Activated T-helper 2 cell treated with anti-CD3 and anti-CD28 coated beads, Interferon-gamma antibody, Interleukin-2, Interleukin-4, amounts not matched to agents 10 μg/mL and 5 μg/mL and 100 μg/mL, durations not matched to agents 14 hours and 24 hours and 36 hours (primary cell): ENCODE measurements at regions not wholly inside any gene's neighbourhood (a gene's known extent, or its start where the extent isn't known, plus 50 kb on each side); places are given as distances from the start of the nearest gene placed in this dataset.
"Not testable (repeated sequence)": the region's sequence is repeated elsewhere in the genome, so short reads cannot be mapped to it uniquely, and the experiment has no call there.

Source experiments
- DNase-seq: peaks from one replicate; pipeline ENCODE4 v3.0.0; 2021; ENCODE audit warnings: low spot score
- H3K27ac Mint-ChIP-seq: one replicate; pipeline ENCODE4 v1.8.0; 2021; ENCODE audit warnings: mixed read lengths
- H3K27me3 Mint-ChIP-seq: one replicate; pipeline ENCODE4 v1.8.0; 2021; ENCODE audit warnings: low read depth, mixed read lengths
- H3K36me3 Mint-ChIP-seq: one replicate; pipeline ENCODE4 v1.8.0; 2021; ENCODE audit warnings: low read depth, mixed read lengths
- H3K4me1 Mint-ChIP-seq: one replicate; pipeline ENCODE4 v1.8.0; 2021; ENCODE audit warnings: low read depth, mixed read lengths
- H3K4me3 Mint-ChIP-seq: one replicate; pipeline ENCODE4 v1.8.0; 2021; ENCODE audit warnings: low read depth, mild to moderate bottlenecking, moderate library complexity, mixed read lengths
- H3K9me3 Mint-ChIP-seq: one replicate; pipeline ENCODE4 v1.8.0; 2021; ENCODE audit warnings: mixed read lengths
- intact Hi-C: fragments of 100-400 bp; cut with micrococcal nuclease; formaldehyde crosslinking; loops from one replicate; pipeline ENCODE4 v1.15.1; 2023

- H3K36me3 Mint-ChIP-seq, result no peaks in the 10 kb centered on the region
- H3K4me3 Mint-ChIP-seq, result no peak overlapping the region
- intact Hi-C loops, result no loop called here
- no peaks in the 10 kb centered on the region for H3K4me1 Mint-ChIP-seq
- H3K9me3 Mint-ChIP-seq, result no peaks in the 10 kb centered on the region
- no peak for DNase-seq
- H3K27ac Mint-ChIP-seq, result no peak overlapping the region
- no peaks in the 10 kb centered on the region for H3K27me3 Mint-ChIP-seq
Measured at GRCh38 chr5:17077440-17078233, 139.8 kb upstream of the BASP1 start.

GRCh38 chr5:17079562-17079961, 137.9 kb upstream of the BASP1 start:
- intact Hi-C loops, result no loop called here
- no peak for DNase-seq

GRCh38 chr5:17080361-17080760, 137.1 kb upstream of the BASP1 start:
- Mint-ChIP-seq H3K9me3 (no peaks in the 10 kb centered on the region), H3K27ac (no peak overlapping the region), H3K4me1 (no peaks in the 10 kb centered on the region), H3K4me3 (no peak overlapping the region), H3K36me3 (no peaks in the 10 kb centered on the region), H3K27me3 (no peaks in the 10 kb centered on the region)
- DNase-seq, result no peak
- intact Hi-C loops, result no loop called here

More at GRCh38 chr5:17079562-17079961, 137.9 kb upstream of the BASP1 start:
- no peaks in the 10 kb centered on the region for H3K9me3 Mint-ChIP-seq
- no peaks in the 10 kb centered on the region for H3K36me3 Mint-ChIP-seq
- no peak overlapping the region for H3K27ac Mint-ChIP-seq
- H3K4me3 Mint-ChIP-seq, result no peak overlapping the region
- H3K27me3 Mint-ChIP-seq, result no peaks in the 10 kb centered on the region
- no peaks in the 10 kb centered on the region for H3K4me1 Mint-ChIP-seq

GRCh38 chr5:17081142-17081541, 136.3 kb upstream of the BASP1 start:
- Mint-ChIP-seq H3K27ac (no peak overlapping the region), H3K9me3 (no peaks in the 10 kb centered on the region), H3K4me3 (no peak overlapping the region), H3K27me3 (no peaks in the 10 kb centered on the region), H3K4me1 (no peaks in the 10 kb centered on the region), H3K36me3 (no peaks in the 10 kb centered on the region)
- no peak for DNase-seq
- intact Hi-C loops, result no loop called here

- H3K4me3 Mint-ChIP-seq, H3K36me3 Mint-ChIP-seq, H3K4me1 Mint-ChIP-seq, DNase-seq, H3K27me3 Mint-ChIP-seq, intact Hi-C loops, H3K27ac Mint-ChIP-seq, H3K9me3 Mint-ChIP-seq: not testable (repeated sequence)
Measured at GRCh38 chr5:17083276-17083675, 134.2 kb upstream of the BASP1 start.

- Mint-ChIP-seq H3K27me3 (no peaks in the 10 kb centered on the region), H3K4me1 (no peaks in the 10 kb centered on the region), H3K27ac (no peak overlapping the region), H3K9me3 (no peaks in the 10 kb centered on the region), H3K36me3 (no peaks in the 10 kb centered on the region), H3K4me3 (no peak overlapping the region)
- intact Hi-C loops, result no loop called here
- no peak for DNase-seq
Measured at GRCh38 chr5:17087035-17087434, 130.4 kb upstream of the BASP1 start.

- intact Hi-C loops, result no loop called here
- Mint-ChIP-seq H3K27ac (no peak overlapping the region), H3K4me1 (no peaks in the 10 kb centered on the region), H3K9me3 (no peaks in the 10 kb centered on the region), H3K36me3 (no peaks in the 10 kb centered on the region), H3K4me3 (no peak overlapping the region), H3K27me3 (no peaks in the 10 kb centered on the region)
- no peak for DNase-seq
Measured at GRCh38 chr5:17088051-17088450, 129.4 kb upstream of the BASP1 start.

- DNase-seq, result no peak
- intact Hi-C loops, result no loop called here
- Mint-ChIP-seq H3K9me3 (no peaks in the 10 kb centered on the region), H3K4me1 (no peaks in the 10 kb centered on the region), H3K36me3 (no peaks in the 10 kb centered on the region), H3K4me3 (no peak overlapping the region), H3K27ac (no peak overlapping the region), H3K27me3 (no peaks in the 10 kb centered on the region)
Measured at GRCh38 chr5:17089001-17089400, 128.4 kb upstream of the BASP1 start.

- no peaks in the 10 kb centered on the region for H3K9me3 Mint-ChIP-seq
- intact Hi-C loops, result no loop called here
- H3K4me1 Mint-ChIP-seq, result no peaks in the 10 kb centered on the region
Measured at GRCh38 chr5:17089690-17090089, 127.7 kb upstream of the BASP1 start.

GRCh38 chr5:17090839-17091238, 126.6 kb upstream of the BASP1 start:
- DNase-seq, result no peak
- H3K27ac Mint-ChIP-seq, result no peak overlapping the region
- no peaks in the 10 kb centered on the region for H3K4me1 Mint-ChIP-seq
- intact Hi-C loops, result no loop called here
- no peaks in the 10 kb centered on the region for H3K36me3 Mint-ChIP-seq
- no peaks in the 10 kb centered on the region for H3K9me3 Mint-ChIP-seq
- no peaks in the 10 kb centered on the region for H3K27me3 Mint-ChIP-seq
- no peak overlapping the region for H3K4me3 Mint-ChIP-seq

More at GRCh38 chr5:17089690-17090089, 127.7 kb upstream of the BASP1 start:
- H3K27ac Mint-ChIP-seq, result no peak overlapping the region
- no peak for DNase-seq
- H3K36me3 Mint-ChIP-seq, result no peaks in the 10 kb centered on the region
- no peaks in the 10 kb centered on the region for H3K27me3 Mint-ChIP-seq
- no peak overlapping the region for H3K4me3 Mint-ChIP-seq

GRCh38 chr5:17094830-17095229, 122.6 kb upstream of the BASP1 start:
- no peak for DNase-seq
- Mint-ChIP-seq H3K9me3 (no peaks in the 10 kb centered on the region), H3K27me3 (no peaks in the 10 kb centered on the region), H3K27ac (no peak overlapping the region), H3K4me3 (no peak overlapping the region), H3K36me3 (no peaks in the 10 kb centered on the region), H3K4me1 (no peaks in the 10 kb centered on the region)
- intact Hi-C loops, result no loop called here

GRCh38 chr5:17096952-17097695, 120.3 kb upstream of the BASP1 start:
- Mint-ChIP-seq H3K36me3 (no peaks in the 10 kb centered on the region), H3K4me1 (no peaks in the 10 kb centered on the region), H3K9me3 (no peaks in the 10 kb centered on the region), H3K4me3 (no peak overlapping the region), H3K27me3 (no peaks in the 10 kb centered on the region), H3K27ac (no peak overlapping the region)
- DNase-seq, result no peak
- intact Hi-C loops, result no loop called here

GRCh38 chr5:17099946-17100345, 117.5 kb upstream of the BASP1 start:
- H3K9me3 Mint-ChIP-seq, result no peaks in the 10 kb centered on the region
- no peaks in the 10 kb centered on the region for H3K36me3 Mint-ChIP-seq
- no peak overlapping the region for H3K4me3 Mint-ChIP-seq
- no peaks in the 10 kb centered on the region for H3K27me3 Mint-ChIP-seq
- H3K27ac Mint-ChIP-seq, result no peak overlapping the region
- H3K4me1 Mint-ChIP-seq, result no peaks in the 10 kb centered on the region
- no peak for DNase-seq
- intact Hi-C loops, result no loop called here
